A172 (cell line): ENCODE measurements at regions not wholly inside any gene's neighbourhood (a gene's known extent, or its start where the extent isn't known, plus 50 kb on each side); places are given as distances from the start of the nearest gene placed in this dataset.

ENCODE experiments used
- DNase-seq: peaks from one replicate; pipeline ENCODE4 v3.0.0-alpha.2; 2015; ENCODE audit warnings: low spot score

DNA sequence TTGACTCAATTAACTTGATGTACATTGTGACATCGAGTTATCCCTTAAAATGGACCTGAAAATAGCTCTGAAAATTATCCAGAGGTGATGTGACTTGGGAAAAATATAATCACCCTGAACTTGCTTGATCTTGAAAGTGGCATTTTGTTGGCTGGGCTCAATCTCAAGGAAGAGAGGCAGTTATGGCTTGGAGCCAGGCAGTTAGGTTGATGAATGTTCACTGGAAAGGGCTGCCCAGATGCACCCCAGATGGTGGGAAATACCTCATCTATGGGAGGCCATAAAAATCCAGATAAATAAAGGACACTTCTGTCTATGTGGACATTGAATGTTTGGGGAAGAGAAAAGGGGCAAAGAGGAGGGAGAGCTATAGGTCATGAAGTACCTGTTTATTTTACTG lies 55.7 kb upstream of the OR5AN1 start:
- DNase-seq: no peak

DNA sequence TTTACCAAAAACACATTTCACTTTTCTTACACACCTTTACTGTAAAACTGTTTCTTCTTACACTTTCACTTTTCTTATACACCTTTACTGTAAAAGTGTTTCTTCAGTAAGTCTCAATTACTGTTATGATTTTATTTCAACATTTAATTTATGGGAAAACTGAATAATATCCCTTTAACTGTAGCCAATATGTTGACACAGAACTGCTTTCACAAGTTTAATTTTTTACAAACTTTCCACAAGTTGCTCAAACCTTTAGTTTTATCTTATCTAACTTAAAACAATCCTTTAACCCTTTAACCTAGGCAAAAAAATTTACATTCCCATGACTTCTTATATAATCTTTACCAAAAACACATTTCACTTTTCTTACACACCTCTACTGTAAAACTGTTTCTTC lies 63.3 kb upstream of the OR5AN1 start:
- no peak for DNase-seq

DNA sequence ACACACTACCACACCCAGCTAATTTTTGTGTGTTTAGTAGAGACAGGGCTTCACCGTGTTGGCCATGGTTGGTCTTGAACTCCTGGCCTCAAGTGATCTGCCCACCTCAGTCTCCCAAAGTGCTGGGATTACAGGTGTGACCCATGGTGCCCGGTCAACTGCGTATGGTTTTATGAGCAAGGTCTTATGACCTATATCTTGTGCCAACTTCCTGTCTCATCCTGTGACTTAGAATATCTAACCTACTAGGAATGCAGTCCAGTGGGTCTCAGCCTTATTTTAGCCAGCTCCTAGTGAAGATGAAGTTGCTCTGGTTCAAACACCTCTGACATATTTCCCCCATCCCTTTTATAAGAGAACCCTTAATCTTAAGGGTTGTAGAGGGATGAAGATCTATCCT lies 66.1 kb upstream of the OR5AN1 start:
- no peak for DNase-seq

DNA sequence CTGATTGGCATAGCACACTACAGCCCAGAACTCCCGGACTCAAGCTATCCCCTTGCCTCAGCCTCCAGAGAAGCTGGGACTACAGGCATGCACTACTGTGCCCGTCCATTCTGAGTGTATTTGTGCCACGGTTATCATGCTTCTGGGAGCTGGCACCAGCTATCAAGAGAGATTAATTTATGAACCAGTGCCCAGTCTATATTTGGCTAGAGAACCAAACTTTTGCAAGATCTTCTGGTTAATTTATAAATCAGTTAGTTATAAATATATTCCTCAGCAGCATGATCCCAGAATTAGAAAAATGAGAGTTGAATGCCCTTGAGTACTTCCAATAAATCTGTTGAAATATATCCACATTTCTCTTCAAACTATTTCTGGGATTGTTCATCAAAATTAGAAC lies 67.5 kb upstream of the OR5AN1 start:
- no peak for DNase-seq

DNA sequence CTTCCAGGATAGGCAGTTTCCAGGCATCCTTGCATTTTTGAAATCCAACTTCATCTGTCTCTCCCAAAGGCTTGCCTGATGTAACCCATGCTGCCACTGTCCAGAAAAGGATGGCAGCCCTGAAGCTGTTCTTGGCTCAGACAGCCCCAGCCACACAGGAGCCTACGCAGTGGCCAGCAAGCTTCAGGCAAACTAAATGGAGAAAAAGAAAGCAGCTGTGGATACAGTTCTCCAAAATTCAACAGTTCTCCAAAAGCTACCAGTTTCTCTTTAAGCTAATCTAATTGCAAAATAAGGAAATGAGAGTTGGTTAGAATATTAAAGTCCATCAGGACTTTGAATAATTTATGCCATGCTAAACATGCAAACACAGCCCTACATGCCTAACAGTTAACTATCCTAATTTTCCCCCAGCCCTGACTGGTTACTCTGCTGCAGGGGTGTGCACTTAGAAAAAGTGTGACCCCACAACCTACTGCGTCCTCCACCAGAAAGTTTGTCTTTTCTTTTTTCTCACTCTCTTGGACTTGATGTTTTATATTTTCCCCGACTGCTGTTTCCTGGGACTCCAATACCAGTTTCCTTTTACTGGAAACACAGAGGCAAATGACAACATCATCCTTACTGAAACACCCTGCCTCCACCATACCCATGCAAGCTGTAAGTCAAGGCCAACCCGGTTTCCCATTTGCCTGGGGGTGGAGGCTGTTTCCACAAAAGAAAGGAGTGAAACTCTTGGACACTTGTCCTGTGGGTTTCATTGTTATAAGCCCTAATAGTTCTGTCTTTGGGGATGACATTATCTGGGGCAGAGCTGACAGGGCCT lies 69.1 kb upstream of the OR5AN1 start:
- DNase-seq: no peak

DNA sequence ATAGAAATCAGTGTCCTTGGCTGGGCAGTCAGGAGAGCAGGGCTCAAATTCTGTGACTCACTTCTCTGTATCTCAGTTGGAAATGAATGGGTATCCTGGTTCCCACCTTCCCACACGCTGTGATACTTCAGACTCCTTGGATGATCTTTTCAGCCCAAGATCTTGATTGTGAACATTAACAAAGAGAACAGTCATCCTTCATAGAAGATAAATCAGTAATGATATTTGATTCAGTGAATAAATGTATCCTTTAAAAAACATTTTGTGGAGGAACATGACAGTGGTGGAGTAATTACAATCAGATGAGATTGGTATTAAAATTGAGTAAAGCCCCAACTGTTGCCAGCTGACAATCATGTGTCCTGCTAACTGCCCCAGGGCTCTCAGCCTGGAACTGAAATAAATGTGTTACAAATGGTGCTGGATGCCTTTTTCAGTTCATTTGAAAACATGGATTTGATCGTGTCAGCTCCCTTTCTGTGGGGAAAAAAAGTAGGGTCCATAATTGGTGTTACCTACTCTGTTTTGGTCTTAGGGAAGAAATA lies 72.9 kb upstream of the OR5AN1 start:
- DNase-seq: no peak

DNA sequence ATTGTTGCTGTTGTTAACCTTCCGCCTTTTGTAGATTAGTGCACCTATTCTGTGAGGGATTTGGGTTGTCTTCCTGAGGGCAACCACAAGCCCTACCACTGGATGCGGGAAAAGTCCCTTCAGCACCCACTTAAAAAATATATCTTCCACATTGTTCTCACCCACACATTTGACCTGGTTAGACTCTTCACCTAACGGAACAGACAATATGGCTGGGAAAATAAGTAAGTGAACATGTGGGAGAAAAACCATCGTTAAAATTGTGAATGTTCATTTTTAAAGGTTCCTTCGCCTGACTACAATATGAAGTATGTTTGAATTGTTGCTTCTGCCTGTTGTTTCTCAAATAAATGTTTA lies 72.0 kb upstream of the MPEG1 start:
- no peak for DNase-seq

DNA sequence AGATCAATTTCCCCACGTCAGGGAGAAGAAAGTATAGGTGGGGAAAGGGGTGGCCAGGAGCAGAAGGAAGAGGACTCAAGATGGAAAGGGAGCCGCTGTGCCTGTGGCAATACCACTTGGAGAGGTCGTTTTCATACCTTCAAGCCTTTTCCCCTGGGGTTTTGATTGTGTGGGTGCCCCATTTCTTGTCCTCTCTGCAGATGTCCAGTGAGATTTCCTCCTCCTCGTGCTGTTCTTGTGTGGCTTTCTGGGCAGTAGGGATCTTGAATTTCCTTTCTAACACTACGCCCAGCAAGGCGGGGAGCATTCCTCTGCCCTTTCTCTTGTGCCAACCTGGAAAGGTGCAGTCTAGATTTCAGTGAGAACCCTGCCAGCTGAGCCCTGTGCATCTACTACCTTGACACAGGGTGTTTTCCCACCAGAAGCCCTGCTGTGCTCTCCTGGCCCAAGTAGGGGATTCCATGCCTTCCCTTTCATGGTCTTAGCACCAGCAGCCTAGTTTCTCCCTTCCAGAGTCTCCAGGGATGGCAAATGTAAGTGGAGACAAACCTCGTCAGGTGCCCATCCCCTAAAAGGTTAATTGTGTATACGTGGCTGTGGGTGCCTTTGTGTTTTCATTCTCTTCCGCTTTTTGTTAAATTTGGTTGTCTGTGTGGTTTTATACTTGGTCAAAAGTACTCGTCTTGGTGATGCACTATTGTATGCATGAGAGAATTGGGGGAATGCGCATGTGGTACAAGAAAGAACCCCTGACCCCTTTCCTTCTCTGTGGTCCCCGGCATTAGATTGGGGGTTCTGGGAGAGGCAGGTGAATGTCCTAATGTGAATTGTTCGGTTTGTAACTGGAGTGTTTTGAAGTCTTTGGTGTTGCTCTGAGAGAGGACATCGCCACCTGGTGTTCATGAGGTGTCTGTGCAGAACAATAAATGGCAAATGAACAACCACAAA lies 71.4 kb upstream of the MPEG1 start:
- DNase-seq: peak; percentile 27

DNA sequence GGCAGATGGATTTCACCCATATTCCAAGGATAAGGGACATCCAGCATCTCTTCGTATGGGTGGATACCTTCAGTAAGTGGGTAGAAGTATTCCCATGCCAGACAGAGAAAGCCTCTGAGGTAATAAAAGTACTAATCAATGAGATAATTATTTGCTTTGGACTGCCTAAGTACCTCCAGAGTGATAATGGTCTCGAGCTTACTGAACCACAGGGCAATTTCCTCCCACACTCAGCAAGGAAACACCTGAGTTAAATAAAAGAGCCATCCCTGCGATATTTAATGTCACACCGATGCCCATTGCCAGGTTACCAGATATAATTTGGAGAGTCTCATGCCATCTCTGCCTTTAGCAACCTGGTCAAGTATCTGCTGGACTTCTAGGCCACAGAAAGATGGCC lies 70.6 kb upstream of the MPEG1 start:
- DNase-seq: no peak

DNA sequence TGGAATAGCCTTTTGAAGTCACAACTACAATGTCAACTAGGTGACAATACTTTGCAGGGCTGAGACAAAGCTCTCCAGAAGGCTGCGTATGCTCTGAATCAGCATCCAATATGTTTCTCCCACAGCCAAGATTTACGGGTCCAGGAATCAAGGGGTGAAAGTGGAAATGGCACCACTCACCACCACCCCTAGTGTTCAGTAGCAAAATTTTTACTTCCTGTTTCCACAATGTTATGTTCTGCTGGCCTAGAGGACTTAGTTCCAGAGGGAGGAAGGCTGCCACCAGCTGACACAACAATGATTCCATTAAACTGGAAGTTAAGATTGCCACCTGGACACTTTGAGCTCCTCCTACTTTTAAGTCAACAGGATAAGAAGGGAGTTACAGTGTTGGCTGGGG lies 68.5 kb upstream of the MPEG1 start:
- DNase-seq: no peak

DNA sequence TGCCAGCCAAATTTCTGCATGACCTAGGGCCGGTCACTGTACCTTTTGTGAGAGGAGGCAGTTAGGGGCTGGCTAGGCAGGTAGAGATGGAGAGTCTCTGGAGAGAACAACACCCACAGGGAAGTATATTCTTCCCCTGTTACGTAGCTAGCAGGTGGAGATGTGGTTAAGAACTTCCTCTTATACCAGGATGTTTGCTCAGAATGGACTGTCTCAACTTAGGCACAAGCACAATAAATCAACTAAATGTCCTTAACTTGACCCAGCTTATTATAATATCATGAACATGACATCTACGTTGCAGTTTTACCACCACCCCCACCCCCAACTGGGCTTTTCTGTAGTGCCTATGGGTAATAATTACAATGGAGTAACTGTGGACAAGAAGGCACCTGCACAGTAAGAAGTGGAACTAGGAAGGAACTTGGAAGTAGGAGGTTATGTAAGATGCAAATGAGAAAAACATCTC lies 60.7 kb upstream of the MPEG1 start:
- no peak for DNase-seq

DNA sequence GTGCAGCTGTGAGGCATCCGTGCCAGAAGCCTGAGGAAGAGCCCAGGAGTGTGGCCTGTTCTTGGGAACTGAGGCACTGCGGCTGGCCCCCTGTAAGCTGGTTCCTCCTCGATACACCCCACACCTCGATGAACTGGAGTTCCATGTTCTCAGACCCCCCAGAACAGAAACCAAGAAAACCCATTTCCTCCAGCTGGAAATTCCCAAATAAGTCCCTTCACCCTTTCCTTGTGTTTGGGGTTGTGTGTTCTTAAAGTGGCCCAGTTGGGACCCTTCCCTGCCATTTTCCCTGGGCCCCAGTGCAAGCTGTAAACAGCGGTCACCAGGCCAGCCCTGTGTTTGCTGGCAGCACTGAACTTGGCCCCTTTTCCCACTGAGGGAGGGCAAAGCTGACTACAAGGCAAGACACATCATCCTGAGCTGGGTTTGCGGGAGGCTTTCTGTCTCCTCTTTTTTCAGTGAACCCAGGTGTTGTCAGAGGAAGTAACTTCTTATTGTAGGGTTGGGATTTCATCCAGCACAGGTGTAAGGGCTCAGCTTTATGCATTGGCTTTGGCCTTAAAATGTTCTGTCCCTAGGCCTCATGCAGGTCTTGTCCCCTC lies 60.1 kb upstream of the MPEG1 start:
- no peak for DNase-seq

DNA sequence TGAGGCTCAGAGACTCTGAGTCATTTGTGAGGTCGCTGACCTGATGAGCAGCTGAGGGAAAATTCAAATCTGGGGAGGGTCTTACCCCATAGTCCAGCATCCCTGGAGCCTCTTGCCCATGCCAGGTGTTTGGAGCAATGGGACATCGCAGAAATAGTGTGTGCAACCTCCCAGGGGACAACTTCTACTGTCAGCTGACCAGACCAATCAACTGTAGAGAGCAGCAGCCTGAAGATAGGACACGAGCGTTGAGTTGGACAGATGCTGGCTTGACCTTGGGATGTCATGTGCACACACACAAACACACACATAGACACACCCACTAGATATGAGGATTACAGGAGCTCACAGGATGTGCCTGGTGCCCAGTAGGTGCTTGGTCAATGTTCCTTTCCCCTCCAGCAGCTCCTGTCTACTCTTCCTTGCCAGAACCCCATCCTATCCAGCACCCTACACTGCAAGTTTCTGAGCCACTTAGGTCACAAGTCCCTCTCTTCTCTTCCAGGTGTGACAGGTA lies 59.1 kb upstream of the MPEG1 start:
- DNase-seq: no peak

DNA sequence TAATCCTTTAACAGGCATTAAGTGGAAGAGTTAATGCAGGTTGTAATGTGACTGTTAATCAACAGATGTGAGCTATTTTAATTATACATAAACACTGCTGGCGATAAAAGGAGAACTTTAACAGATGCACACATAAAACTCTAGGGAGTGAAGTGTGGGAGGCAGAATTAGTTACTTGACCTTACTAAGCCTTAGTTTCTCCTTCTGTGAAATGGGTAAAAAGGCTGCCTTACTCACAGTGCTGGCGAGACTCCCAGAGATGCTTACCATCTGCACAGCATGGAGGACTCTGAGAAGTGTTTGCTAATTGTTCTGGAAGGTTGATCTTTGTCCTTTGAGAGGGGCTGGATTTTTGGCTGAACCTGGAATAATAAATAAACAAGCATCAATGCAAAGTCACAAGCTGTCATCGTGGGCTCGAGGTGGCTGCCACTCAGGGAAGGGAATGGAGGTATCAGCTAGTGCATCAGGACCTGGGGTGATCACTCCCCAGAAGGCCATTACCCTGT lies 58.6 kb upstream of the MPEG1 start:
- no peak for DNase-seq

DNA sequence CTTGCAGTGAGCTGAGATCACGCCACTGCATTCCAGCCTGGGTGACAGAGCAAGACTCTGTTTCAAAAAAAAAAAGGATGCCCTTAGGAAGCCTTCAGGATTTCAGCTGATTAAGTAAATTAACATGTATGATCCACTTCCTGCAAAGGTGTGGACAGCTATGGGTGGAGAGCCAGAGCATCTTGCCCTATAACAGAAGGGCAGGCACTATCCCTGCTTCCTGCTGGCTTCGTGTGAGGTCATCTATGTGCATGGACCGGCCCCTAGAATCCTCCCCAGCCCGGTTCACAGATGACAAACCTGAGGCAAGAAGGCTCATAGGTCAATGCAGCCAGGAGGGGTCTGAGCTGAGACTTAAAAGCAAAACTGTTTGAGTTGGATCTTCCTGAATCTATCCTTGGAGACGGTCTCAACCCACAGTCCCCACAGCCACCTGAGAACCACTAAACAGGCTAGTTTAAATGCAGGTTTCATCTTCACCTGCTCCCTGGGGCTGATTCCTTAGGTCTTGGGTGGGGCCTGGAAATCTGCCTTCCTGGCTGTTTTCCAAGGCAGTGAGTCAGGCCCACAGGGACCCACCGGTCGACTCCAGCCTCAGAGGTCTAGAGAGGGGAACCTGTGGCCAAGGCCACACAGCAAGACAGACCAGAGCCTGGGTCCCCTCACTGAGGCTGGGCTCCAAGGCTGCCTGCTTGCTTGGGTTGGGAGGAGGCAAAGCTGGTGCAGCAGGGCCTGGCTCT lies 55.2 kb upstream of the MPEG1 start:
- DNase-seq: no peak

DNA sequence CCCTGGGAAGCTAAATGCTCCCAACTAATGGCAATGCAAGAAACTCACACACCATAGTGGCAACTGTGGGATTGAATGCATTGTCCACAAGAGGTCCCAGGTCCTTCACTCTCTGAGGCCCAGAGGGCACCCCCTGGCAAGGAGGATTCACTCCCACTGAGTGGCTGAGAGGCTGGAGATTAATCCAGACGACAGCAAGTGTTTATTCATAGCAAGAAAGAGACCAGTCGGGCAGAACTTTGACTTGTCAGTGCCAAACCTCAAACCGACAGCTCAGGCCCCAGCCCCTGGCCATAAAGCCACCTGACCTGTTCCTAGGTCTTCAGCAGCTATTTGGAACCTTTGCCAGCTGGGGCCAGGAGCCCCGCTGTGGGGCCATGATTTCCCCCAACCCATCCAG lies 54.5 kb upstream of the MPEG1 start:
- DNase-seq: no peak

DNA sequence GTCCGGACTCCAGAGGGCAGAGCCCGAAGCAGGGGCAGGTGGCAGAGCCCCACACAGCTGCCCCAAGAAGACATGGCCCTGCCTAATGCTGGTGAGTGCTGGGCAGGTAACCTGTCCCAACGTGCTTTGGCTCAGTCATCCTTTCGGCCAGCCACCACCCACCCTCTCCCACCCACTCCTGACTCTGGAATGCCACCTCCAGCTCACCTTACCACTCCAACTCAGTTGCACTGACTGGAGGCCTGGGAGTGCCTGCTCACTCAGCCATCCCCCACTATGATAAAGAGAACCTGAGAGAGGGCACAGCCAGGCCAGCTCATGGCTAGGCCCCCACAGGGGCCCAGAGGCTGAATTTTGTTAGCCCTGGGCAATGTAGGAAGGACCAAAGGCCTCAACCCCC lies 53.8 kb upstream of the MPEG1 start:
- no peak for DNase-seq

DNA sequence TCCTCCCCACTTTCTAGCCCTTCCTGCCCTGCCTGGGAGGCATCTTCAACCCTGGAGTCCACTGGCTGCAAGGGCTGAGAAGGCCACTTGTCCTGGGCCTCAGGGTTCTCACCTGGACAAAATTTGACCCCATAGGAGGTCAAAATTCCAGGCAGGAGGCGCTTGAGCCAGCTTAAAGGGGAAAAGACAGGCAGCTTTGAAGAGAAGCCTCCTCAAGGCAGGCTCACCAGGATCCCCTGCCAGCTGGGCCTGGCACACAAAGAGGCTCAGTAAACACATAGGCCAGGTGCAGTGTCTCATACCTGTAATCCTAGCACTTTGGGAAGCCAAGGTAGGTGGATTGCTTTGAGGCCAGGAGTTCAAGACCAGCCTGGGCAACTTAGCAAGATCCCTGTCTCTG lies 53.0 kb upstream of the MPEG1 start:
- no peak for DNase-seq

DNA sequence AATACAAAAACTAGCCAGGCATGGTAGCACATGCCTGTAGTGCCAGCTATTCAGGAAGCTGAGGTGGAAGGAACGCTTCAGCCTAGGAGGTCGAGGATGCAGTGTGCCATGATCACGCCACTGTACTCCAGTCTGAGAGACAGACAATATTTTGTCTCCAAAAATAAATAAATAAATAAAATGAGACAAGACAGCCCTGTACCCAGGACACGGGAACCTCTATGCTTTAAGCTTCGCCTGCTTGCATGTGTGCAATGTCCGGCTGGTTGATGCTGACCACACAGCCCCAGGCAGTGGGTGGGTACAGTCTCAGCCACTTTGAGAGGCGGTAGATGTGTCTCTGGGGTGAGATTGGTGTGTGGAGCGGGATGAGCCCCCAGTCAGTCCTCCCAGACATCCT lies 52.0 kb upstream of the MPEG1 start:
- DNase-seq: no peak

DNA sequence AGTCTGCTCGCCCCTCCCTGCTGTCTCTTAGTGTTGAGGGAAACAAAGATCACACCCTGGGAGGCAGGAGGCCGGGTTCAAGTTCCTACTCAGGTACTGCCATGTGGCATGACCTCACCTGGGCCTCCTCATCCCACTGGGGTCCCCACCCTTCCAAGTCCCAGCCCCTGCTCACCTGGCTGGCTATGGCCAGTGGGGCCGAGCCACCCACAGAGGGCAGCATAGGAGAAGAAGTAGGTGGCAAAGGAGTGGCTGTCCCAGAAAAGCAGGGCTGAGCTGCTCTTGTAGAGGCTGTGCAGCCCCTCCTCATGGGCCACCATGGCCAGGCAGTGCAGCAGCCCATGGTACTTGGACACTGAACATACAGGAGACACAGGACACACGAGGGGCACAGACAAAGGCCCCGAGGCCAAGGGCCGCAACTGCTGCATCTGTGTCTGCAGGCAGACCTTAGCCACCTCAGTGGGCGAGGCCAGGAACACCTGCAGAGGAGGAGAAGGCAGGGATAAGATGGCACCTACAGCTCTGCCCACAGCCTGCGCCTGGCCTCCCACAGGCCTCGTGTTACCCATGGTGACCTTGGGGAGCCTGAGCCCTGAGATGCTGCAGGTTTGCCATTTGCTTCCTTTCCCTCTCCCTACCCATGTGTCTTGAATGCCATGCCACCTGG lies 50.6 kb upstream of the MPEG1 start:
- no peak for DNase-seq
